ENCODE measurements at regions not wholly inside any gene's neighbourhood (a gene's known extent, or its start where the extent isn't known, plus 50 kb on each side); places are given as distances from the start of the nearest gene placed in this dataset.
A peak's percentile ranks its signal among the peaks of the same experiment; 100 is the strongest.

- no peak for DNase-seq
These were observed 508.8 kb downstream of the MN1 start for GRCh38 chr22:27292542-27293299.

DNA sequence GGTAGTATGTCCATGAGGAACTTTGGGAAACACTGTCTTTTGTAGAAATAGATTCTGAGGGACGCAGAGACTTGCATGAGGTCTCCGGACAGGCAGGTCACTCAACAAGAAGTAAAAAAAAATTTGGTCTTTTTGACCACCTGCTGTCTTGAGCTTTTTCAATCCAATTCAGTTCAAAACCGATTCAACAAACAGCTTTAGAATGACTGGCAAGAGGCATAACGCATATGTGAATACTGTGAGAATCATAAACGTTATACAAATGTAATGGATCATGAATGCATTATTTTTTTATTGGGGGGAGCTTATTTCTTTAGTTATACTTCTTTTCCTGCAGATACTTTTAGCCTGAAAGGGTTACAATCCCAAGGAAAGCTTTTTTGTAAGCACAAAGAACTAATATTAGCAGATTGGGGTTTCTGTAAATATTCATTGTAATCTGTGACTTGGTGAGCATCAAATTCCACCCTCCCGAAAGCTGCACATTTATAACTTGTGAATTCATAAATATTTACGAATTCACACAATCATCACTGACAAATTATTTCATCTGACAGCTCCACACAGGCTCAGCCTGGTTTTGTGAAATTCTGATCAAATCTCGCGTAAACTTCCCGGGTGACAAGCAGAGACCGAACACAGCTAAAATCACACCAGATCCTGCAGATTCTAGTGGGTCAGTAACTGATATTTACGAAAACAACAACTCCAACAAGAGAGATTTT lies 507.7 kb downstream of the MN1 start:
- no peak for DNase-seq

DNA sequence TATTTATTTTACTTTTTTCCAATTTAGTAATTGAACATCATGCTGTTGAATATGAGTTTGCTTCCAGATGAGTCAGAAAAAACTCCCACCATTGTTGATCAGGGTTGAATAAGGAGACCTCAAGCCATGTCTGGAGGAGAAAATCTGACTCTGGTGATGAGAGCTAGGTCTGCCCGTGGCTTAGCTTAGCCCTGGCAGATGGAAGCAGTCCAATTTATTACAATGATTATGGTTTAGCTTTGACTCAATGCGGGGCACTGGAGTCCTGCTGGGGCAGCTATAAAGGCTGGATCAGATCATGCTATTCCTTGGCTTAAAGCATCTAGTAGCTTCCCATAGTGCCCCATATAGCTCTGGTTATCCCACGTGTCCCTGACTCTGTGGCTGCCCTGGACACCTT lies 506.5 kb downstream of the MN1 start:
- no peak for DNase-seq

- DNase-seq: no peak
These were observed 506.0 kb downstream of the MN1 start for GRCh38 chr22:27295605-27296004.

DNA sequence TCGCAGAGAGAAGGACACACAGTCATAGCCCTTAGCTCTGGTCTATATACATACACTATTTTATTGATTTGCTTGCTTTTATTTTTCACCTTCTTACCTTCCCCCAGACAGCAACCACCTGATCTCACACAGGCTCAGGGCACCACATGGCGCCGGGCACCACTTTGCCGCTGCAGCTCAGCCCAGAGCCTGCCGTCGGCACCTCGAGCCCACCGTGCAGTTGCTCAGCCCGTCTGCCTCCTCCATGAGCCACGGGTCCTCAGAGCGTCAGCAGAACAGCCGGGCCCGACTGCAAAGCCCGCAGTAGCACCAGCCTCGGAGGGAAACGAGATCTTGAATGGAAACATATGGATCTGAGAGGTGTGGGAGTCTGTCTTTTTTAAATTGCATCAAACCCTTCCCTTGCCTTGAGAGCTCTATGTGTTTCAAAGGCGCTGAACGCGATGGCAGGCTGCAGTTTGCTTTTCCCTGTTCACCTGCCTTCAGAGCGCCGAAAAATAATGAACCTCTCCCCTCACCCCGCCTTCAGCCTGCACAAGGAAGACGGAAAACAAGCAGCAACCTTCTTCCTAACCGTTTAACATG lies 505.4 kb downstream of the MN1 start:
- DNase-seq: no peak

GRCh38 chr22:27297125-27297524 lies 504.4 kb downstream of the MN1 start:
- DNase-seq: no peak

DNA sequence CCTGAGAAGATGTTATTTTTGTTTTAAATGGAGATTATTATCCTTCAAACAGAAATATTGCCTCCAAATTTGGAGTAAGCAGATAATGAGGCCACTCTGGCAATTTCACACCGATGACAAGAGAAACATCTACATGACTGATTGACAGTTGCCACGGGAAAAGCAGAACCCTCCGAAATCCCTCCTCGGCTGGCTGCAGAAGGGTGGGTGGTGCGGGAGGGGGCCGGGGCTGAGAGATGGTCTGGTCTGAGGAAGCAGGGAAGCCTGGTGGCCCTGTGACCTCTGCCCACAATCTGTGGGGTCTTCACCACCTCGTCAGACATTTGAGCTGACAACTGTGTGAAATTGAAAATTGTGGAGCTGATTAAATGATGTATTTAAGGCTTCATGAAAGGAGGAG lies 503.2 kb downstream of the MN1 start:
- DNase-seq: no peak

GRCh38 chr22:27298742-27299141 lies 502.8 kb downstream of the MN1 start:
- DNase-seq: no peak

GRCh38 chr22:27299181-27300085 lies 502.1 kb downstream of the MN1 start:
- peak; percentile 42 for DNase-seq

GRCh38 chr22:27300536-27301285 lies 500.8 kb downstream of the MN1 start:
- no peak for DNase-seq

- no peak for DNase-seq
These were observed 499.1 kb downstream of the MN1 start for GRCh38 chr22:27302501-27302900.

DNA sequence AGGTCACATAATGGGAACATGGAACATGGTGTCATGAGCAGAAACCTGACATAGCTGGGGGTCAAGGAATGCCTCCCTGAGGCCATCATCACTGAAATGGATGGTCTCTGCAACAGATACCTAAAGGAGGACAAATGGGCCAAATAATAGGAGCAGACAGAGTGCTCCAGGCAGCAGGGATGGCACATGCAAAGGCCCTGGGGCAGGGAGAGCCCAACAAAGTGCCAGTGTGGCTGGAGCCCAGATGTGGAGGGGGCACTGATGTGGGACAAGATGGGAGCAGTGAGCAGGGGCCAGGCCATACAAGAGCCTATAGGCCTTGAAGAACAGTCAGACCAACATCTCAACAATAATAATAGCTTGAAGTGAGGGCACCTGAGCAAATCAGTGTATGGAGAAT lies 497.8 kb downstream of the MN1 start:
- DNase-seq: no peak

GRCh38 chr22:27306771-27307170 lies 494.8 kb downstream of the MN1 start:
- DNase-seq: no peak

DNA sequence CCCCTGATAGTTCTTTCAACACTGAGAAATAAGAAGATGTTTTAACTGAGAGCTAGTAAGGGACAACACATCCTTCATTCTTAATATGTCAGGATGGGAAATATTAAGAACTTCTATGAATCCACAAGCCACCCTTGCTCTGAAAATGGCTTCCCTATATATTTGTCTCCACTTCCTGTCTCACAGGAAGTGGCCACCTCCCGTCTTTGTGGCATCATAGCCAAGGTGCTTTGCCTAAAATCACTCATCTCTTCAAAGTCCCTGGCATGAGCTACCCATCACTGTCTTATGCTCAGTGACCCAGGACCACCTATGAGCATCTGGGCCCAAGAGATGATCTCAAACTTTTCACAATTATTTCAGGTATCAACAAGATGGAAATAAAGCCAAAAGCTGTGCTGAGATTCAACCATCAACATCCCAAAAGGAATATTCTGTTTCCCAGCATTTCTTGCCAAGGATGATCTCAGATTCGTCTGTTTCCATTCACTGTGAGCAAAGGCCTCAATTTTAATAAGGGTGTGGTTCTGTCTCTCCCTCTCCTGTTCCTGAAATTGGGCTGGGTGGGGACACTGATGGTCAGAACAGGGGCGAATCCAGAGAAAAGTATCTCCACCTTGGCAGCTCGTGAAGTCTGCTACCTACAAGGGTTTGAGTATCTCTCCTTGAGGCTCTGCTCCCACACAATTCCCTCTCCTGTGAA lies 493.9 kb downstream of the MN1 start:
- DNase-seq: peak; percentile 83

DNA sequence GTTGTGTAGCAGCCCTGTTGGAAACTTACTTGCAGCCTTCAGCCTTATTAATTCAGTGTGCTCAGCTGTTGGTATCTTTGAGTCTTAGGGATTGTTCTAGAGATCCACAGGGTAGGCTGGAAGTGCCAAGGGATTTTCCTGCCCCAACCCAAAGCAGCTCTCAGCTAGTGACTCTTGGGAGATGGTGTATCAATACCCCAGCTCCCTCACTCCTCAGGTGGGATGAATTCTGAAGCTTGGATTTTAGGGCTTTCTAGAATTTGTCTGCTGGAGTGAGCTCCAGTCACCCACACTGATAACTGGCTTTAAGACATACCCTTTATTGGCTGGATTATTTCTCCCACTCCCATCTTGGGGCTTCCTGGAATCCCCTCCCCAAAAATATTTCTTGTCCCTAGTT lies 493.0 kb downstream of the MN1 start:
- no peak for DNase-seq

DNA sequence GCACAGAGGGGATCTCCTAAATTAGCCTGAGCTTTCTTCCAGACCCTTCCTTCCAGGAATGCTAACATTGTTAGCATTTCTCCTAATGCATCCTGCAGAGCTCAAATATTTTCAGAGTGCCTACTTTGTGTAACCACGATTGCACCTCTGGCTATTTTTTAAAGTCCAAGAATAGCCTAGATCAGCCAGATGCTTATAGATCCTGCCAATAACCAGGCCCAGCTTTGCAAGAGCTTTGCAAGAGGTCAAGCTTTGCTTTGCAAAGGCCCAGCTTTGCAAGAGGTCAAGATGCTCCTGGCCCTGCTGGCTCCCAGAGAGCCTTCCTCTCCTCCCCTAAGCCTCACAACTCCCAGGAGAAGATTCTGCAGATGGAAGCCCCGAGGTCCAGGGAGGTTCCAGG lies 491.9 kb downstream of the MN1 start:
- no peak for DNase-seq

GRCh38 chr22:27310966-27311697 lies 490.4 kb downstream of the MN1 start:
- DNase-seq: no peak

DNA sequence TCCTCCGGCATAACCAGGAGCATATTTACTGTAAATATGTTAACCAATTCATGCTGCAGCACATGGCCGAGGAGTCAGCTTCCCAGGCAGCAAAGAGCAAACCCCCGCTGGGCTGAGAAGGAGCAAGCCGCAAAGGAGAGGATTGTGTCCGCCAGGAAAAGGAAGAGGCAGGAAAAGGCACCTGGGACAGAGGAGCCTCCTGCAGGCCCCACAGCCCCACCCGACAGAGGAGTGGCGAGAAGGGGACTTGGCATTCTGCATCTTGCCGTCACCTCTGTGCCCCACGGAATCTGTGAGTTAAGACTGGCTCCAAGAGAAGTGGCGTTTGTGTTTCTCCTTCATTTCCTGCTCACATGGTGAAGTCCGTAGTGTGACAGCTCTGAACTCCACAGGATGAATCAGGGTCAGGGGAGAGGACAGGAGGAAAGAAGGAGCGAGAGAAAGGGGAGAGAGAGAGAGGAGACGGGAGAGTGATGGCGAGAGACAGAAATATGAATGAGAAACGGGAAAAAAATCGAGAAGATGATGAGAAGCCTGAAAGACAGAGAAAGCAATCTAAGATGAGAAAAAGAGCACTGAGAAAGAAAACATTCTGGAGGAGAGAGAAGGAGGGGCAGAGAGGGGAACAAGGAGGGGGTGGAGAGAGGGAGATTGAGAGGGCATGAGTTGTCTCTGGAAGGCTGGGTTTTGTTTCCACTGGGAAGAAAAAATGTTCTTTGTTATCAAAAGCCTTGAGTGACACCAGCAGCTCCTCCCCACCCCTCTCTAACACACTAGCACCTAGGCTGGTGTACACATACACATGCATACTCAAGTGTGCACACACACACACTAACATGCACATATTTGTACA lies 489.6 kb downstream of the MN1 start:
- DNase-seq: no peak

DNA sequence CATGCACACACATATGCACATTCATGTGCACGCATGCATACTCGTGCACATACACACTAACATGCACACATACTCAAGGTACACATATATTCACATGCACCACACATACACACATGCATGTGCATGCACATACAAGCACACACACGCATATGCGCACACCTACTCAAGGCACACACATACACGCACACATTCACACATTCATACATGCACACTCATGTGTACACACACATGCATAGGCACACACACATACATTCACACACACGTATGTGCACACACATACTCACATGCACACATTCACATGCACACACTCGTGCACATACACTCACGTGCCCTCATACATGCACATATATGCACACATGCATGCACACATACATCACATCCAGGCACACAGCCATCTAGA lies 489.0 kb downstream of the MN1 start:
- no peak for DNase-seq
